T47D (cell line): ENCODE measurements at regions not wholly inside any gene's neighbourhood (a gene's known extent, or its start where the extent isn't known, plus 50 kb on each side); places are given as distances from the start of the nearest gene placed in this dataset.

Experiments used
- DNase-seq, 2 experiments: peaks; one replicate each; pipeline versions ENCODE4 v3.0.0 to v3.0.0-alpha.2; 2011 to 2012; ENCODE audit warnings: low read depth in 1 of 2, low spot score in 1 of 2
- JUND ChIP-seq: IDR thresholded peaks from 2 replicates; pipeline ENCODE4 v1.6.1; 2012; ENCODE audit warnings: low read depth
- in situ Hi-C: cut with HindIII; loops from 2 replicates; pipeline ENCODE4 v1.10.0; 2016; ENCODE audit warnings: low sequenced_read_pairs, low pct_unique_long_range_greater_than_20kb

- TF ChIP-seq JUND: no peak
- in situ Hi-C loops: no loop called here
- peak in 1 of 2 experiments; percentile 39 for DNase-seq
These were observed 52.5 kb upstream of the GRPEL1 start for GRCh38 chr4:7120341-7120740.

GRCh38 chr4:7118013-7118832, 50.4 kb upstream of the GRPEL1 start:
- no peak for TF ChIP-seq JUND
- no peak for DNase-seq
- in situ Hi-C loops: no loop called here
